ENCODE measurements at regions not wholly inside any gene's neighbourhood (a gene's known extent, or its start where the extent isn't known, plus 50 kb on each side); places are given as distances from the start of the nearest gene placed in this dataset.
"Not testable (repeated sequence)": the region's sequence is repeated elsewhere in the genome, so short reads cannot be mapped to it uniquely, and the experiment has no call there.

GRCh38 chr2:12569929-12570328 lies 146.8 kb upstream of the TRIB2 start:
- not testable (repeated sequence) for DNase-seq (ENCODE audit: low read depth, low spot score)

- no peak for DNase-seq (ENCODE audit: low read depth, low spot score)
Measured at GRCh38 chr2:12577091-12577490, 139.6 kb upstream of the TRIB2 start.

GRCh38 chr2:12577567-12578253 lies 139.0 kb upstream of the TRIB2 start:
- DNase-seq (ENCODE audit: low read depth, low spot score): no peak

- DNase-seq (ENCODE audit: low read depth, low spot score): no peak
Measured at GRCh38 chr2:12579018-12579417, 137.7 kb upstream of the TRIB2 start.

- no peak for DNase-seq (ENCODE audit: low read depth, low spot score)
Measured at GRCh38 chr2:12584338-12584737, 132.4 kb upstream of the TRIB2 start.

- DNase-seq (ENCODE audit: low read depth, low spot score): no peak
Measured at GRCh38 chr2:12585784-12586183, 131.0 kb upstream of the TRIB2 start.

- DNase-seq (ENCODE audit: low read depth, low spot score): no peak
Measured at GRCh38 chr2:12587228-12587627, 129.5 kb upstream of the TRIB2 start.

- peak; percentile 39 for DNase-seq (ENCODE audit: low read depth, low spot score)
Measured at GRCh38 chr2:12587729-12588522, 128.8 kb upstream of the TRIB2 start.

GRCh38 chr2:12588986-12589385 lies 127.8 kb upstream of the TRIB2 start:
- no peak for DNase-seq (ENCODE audit: low read depth, low spot score)

GRCh38 chr2:12589802-12590320 lies 126.9 kb upstream of the TRIB2 start:
- DNase-seq (ENCODE audit: low read depth, low spot score): no peak

GRCh38 chr2:12592296-12592695 lies 124.4 kb upstream of the TRIB2 start:
- no peak for DNase-seq (ENCODE audit: low read depth, low spot score)

GRCh38 chr2:12594590-12594989 lies 122.1 kb upstream of the TRIB2 start:
- DNase-seq (ENCODE audit: low read depth, low spot score): no peak

GRCh38 chr2:12596771-12597170 lies 120.0 kb upstream of the TRIB2 start:
- DNase-seq (ENCODE audit: low read depth, low spot score): no peak

- DNase-seq (ENCODE audit: low read depth, low spot score): no peak
Measured at GRCh38 chr2:12597610-12598009, 119.1 kb upstream of the TRIB2 start.

GRCh38 chr2:12602661-12603060 lies 114.1 kb upstream of the TRIB2 start:
- no peak for DNase-seq (ENCODE audit: low read depth, low spot score)

GRCh38 chr2:12603781-12604295 lies 112.9 kb upstream of the TRIB2 start:
- no peak for DNase-seq (ENCODE audit: low read depth, low spot score)

GRCh38 chr2:12604341-12604740 lies 112.4 kb upstream of the TRIB2 start:
- no peak for DNase-seq (ENCODE audit: low read depth, low spot score)

- DNase-seq (ENCODE audit: low read depth, low spot score): no peak
Measured at GRCh38 chr2:12605366-12605765, 111.4 kb upstream of the TRIB2 start.

GRCh38 chr2:12605936-12606335 lies 110.8 kb upstream of the TRIB2 start:
- DNase-seq (ENCODE audit: low read depth, low spot score): no peak

- peak; percentile 51 for DNase-seq (ENCODE audit: low read depth, low spot score)
Measured at GRCh38 chr2:12606472-12607000, 110.2 kb upstream of the TRIB2 start.

- DNase-seq (ENCODE audit: low read depth, low spot score): no peak
Measured at GRCh38 chr2:12607971-12608370, 108.8 kb upstream of the TRIB2 start.

GRCh38 chr2:12610314-12610713 lies 106.4 kb upstream of the TRIB2 start:
- no peak for DNase-seq (ENCODE audit: low read depth, low spot score)
